ENCODE measurements at regions not wholly inside any gene's neighbourhood (a gene's known extent, or its start where the extent isn't known, plus 50 kb on each side); places are given as distances from the start of the nearest gene placed in this dataset.

DNA sequence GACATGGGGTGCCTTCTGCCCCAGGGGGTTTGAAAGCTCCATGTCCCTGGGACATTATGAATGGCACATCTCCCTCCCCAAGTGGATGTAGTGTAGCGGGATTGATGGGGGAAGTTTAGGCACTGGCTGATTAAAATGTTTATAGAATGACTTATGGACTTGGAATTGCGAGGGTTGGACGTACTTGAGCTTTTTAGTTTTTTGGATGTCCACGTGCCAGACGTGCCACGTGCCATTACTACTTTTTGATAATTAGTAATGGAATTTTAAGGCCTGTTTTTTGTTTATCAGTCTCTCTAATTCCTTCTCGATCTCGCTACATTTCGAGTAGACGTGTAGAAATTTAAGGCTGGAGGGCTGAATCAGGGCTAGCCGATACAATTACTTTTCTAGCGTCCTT, 162.8 kb downstream of the TBXT start:
- TF ChIP-seq, protein P1, sequence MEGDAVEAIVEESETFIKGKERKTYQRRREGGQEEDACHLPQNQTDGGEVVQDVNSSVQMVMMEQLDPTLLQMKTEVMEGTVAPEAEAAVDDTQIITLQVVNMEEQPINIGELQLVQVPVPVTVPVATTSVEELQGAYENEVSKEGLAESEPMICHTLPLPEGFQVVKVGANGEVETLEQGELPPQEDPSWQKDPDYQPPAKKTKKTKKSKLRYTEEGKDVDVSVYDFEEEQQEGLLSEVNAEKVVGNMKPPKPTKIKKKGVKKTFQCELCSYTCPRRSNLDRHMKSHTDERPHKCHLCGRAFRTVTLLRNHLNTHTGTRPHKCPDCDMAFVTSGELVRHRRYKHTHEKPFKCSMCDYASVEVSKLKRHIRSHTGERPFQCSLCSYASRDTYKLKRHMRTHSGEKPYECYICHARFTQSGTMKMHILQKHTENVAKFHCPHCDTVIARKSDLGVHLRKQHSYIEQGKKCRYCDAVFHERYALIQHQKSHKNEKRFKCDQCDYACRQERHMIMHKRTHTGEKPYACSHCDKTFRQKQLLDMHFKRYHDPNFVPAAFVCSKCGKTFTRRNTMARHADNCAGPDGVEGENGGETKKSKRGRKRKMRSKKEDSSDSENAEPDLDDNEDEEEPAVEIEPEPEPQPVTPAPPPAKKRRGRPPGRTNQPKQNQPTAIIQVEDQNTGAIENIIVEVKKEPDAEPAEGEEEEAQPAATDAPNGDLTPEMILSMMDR (conservative IDR thresholded peaks at IDR 0.05 in 1 of 2, IDR thresholded peaks at IDR 0.05 in 1 of 2; ENCODE audit: extremely low read depth in 1 of 2, insufficient read depth in 1 of 2, low read depth in 1 of 2, low read length in 2 of 2) = no peak
- no peak for TF ChIP-seq EZH2 (IDR thresholded peaks at IDR 0.05; ENCODE audit: borderline replicate concordance, low read length)

Measured in mammary epithelial cell (primary cell).